ENCODE measurements at regions not wholly inside any gene's neighbourhood (a gene's known extent, or its start where the extent isn't known, plus 50 kb on each side); places are given as distances from the start of the nearest gene placed in this dataset.

DNA sequence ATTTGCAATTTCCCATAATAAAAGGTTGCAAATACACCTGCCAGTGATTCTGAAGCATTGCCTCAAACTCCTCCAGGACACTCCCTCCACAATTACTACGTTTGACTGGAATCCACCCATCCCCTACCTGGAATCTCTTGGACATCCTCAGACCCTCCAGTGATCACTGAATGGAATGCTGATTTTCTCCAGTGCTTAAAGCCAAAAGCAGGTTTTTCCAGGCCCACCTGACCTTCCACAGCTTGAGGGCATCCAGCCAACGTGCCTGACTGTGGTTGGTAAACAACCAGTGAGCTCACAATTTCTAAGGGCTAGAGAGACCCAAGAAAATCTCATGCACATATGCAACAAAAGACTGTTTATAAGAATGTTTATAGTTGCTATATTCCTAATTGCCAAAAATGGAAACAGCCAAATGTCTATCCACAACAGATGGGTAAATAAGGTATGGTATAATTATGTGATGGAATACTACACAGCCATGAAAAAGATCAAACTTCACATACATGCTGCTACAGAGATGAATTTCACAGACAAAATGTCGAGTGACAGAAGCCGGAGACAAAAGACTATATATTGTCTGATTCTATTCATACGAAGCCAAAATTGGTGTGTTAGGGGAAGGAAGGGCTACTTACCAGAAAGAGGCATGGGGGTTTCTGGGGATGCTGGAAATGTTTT lies 147.1 kb upstream of the RREB1 start:
- TF ChIP-seq, protein P1, sequence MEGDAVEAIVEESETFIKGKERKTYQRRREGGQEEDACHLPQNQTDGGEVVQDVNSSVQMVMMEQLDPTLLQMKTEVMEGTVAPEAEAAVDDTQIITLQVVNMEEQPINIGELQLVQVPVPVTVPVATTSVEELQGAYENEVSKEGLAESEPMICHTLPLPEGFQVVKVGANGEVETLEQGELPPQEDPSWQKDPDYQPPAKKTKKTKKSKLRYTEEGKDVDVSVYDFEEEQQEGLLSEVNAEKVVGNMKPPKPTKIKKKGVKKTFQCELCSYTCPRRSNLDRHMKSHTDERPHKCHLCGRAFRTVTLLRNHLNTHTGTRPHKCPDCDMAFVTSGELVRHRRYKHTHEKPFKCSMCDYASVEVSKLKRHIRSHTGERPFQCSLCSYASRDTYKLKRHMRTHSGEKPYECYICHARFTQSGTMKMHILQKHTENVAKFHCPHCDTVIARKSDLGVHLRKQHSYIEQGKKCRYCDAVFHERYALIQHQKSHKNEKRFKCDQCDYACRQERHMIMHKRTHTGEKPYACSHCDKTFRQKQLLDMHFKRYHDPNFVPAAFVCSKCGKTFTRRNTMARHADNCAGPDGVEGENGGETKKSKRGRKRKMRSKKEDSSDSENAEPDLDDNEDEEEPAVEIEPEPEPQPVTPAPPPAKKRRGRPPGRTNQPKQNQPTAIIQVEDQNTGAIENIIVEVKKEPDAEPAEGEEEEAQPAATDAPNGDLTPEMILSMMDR (IDR thresholded peaks at IDR 0.05), result no peak
- no peak for TF ChIP-seq POLR2A (IDR thresholded peaks at IDR 0.05)
